ENCODE measurements at regions not wholly inside any gene's neighbourhood (a gene's known extent, or its start where the extent isn't known, plus 50 kb on each side); places are given as distances from the start of the nearest gene placed in this dataset.

- TF ChIP-seq EZH2phosphoT487 (IDR thresholded peaks at IDR 0.05; ENCODE audit: low read depth, severe bottlenecking, unreplicated experiment) (no peak), CTCF (IDR thresholded peaks at IDR 0.05; ENCODE audit: poor library complexity) (no peak)
These were observed 431.0 kb upstream of the GJE1 start for GRCh38 chr6:141701732-141702131.

Measured in hepatocyte (in vitro differentiated cells).